KMS-11 (cell line): ENCODE measurements at regions not wholly inside any gene's neighbourhood (a gene's known extent, or its start where the extent isn't known, plus 50 kb on each side); places are given as distances from the start of the nearest gene placed in this dataset.

ENCODE experiments used
- H2AFZ ChIP-seq: fragments of 200-600 bp; sonication (generic); 2 replicates; pipeline ENCODE4 v1.6.1; 2016; ENCODE audit warnings: antibody characterized with exemption, mixed run types, low read depth
- H3K27ac ChIP-seq: fragments of 200-600 bp; sonication (generic); 2 replicates; pipeline ENCODE4 v1.6.1; 2016; ENCODE audit warnings: mild to moderate bottlenecking, mixed run types
- H3K27me3 ChIP-seq: fragments of 200-600 bp; sonication (generic); 2 replicates; pipeline ENCODE4 v1.6.1; 2017; ENCODE audit warnings: mild to moderate bottlenecking, low read depth, mixed run types, moderate library complexity; ENCODE audit not compliant: insufficient read depth
- H3K36me3 ChIP-seq: fragments of 200-600 bp; sonication (generic); 2 replicates; pipeline ENCODE4 v1.6.1; 2017; ENCODE audit warnings: mild to moderate bottlenecking, mixed run types; ENCODE audit not compliant: insufficient read depth
- H3K4me1 ChIP-seq: fragments of 200-600 bp; sonication (generic); 2 replicates; pipeline ENCODE4 v1.6.1; 2016; ENCODE audit warnings: mild to moderate bottlenecking, low read depth, mixed run types; ENCODE audit not compliant: poor library complexity, severe bottlenecking
- H3K4me2 ChIP-seq: fragments of 200-600 bp; sonication (generic); 2 replicates; pipeline ENCODE4 v1.7.0; 2016; ENCODE audit warnings: mild to moderate bottlenecking, mixed run types
- H3K4me3 ChIP-seq: fragments of 200-600 bp; sonication (generic); IDR thresholded peaks from 2 replicates; pipeline ENCODE4 v1.6.1; 2017; ENCODE audit warnings: low read depth, low read length, mixed read lengths; ENCODE audit not compliant: insufficient read depth
- H3K79me2 ChIP-seq: fragments of 200-600 bp; sonication (generic); 2 replicates; pipeline ENCODE4 v1.6.1; 2016; ENCODE audit warnings: low read depth, mixed run types; ENCODE audit not compliant: insufficient read depth
- H3K9ac ChIP-seq: fragments of 200-600 bp; sonication (generic); 2 replicates; pipeline ENCODE4 v1.6.1; 2016; ENCODE audit warnings: mild to moderate bottlenecking, mixed run types
- H4K20me1 ChIP-seq: fragments of 200-600 bp; sonication (generic); 2 replicates; pipeline ENCODE4 v1.6.1; 2016; ENCODE audit warnings: mild to moderate bottlenecking, mixed run types; ENCODE audit not compliant: insufficient read depth
- CTCF ChIP-seq: fragments of 200-600 bp; sonication (generic); conservative IDR thresholded peaks from 2 replicates; pipeline ENCODE4 v1.6.1; 2017; ENCODE audit warnings: low read depth, mild to moderate bottlenecking, antibody characterized with exemption, low read length, moderate library complexity, mixed read lengths

- Histone ChIP-seq H3K36me3 (no peaks in the 10 kb centered on the region; the same call in 1 of the 2 replicates), H3K27ac (no peak overlapping the region), H3K9ac (no peak overlapping the region), H3K4me3 (no peak overlapping the region), H3K4me2 (no peak overlapping the region), H4K20me1 (no peaks in the 10 kb centered on the region), H2AFZ (no peak overlapping the region), H3K79me2 (no peaks in the 10 kb centered on the region), H3K4me1 (peaks cover 19% of the 10 kb centered on the region), H3K27me3 (no peaks in the 10 kb centered on the region)
- TF ChIP-seq CTCF, result no peak
Measured at GRCh38 chr7:52700349-52700748, 335.1 kb upstream of the POM121L12 start.

GRCh38 chr7:52695973-52696595, 339.3 kb upstream of the POM121L12 start:
- H3K9ac ChIP-seq, result no peak overlapping the region
- no peaks in the 10 kb centered on the region for H3K36me3 ChIP-seq
- no peak overlapping the region for H3K4me2 ChIP-seq
- no peaks in the 10 kb centered on the region for H3K79me2 ChIP-seq
- H3K27ac ChIP-seq, result no peak overlapping the region
- no peak overlapping the region for H2AFZ ChIP-seq
- no peak for TF ChIP-seq CTCF
- H4K20me1 ChIP-seq, result no peaks in the 10 kb centered on the region
- peaks cover 12% of the 10 kb centered on the region for H3K4me1 ChIP-seq
- H3K27me3 ChIP-seq, result no peaks in the 10 kb centered on the region
- no peak overlapping the region for H3K4me3 ChIP-seq

DNA sequence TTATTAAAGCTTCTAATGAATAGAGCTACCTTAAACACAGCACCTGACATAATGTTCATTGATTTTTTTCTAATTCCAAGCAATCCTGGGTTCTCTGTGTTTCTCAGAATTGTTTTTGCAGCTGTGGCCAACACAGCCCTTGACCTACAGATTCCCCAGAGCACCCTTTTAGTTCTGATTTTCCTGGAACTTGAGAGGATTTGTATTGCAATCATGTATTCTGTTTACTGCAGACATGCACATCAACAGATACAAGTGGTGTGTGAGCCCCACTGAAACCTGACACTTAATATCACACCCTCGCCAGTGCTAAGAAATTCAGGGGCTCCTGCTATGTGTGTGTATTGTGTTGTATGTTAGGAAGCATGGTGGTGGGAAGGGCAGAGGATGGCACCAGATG, 344.2 kb upstream of the POM121L12 start:
- no peaks in the 10 kb centered on the region for H4K20me1 ChIP-seq
- H3K27me3 ChIP-seq, result no peaks in the 10 kb centered on the region
- H3K79me2 ChIP-seq, result no peaks in the 10 kb centered on the region
- no peaks in the 10 kb centered on the region; the same call in 1 of the 2 replicates for H3K36me3 ChIP-seq
- H2AFZ ChIP-seq, result no peak overlapping the region
- no peak overlapping the region for H3K4me2 ChIP-seq
- no peak for TF ChIP-seq CTCF
- H3K27ac ChIP-seq, result no peak overlapping the region
- H3K4me3 ChIP-seq, result no peak overlapping the region
- H3K9ac ChIP-seq, result no peak overlapping the region
- H3K4me1 ChIP-seq, result peaks cover 11% of the 10 kb centered on the region

DNA sequence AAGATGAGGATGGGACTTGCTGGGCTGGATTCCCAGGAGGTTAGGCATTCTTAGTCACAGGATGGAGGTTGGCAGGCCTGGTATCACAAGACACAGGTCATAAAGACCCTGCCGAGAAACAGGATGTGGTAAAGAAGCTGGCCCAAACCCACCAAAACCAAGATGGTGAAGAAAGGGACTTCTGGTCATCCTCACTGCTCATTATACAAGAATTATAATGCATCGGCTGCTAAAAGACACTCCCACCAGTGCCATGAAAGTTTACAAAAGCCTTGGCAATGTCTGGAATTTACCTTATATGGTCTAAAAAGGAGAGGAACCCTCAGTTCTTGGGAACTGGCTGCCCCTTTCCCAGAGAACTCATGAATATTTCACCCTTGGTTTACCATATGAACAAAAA, 345.5 kb upstream of the POM121L12 start:
- TF ChIP-seq CTCF, result no peak
- Histone ChIP-seq H3K4me2 (no peak overlapping the region), H3K27me3 (no peaks in the 10 kb centered on the region)

More for the DNA sequence above, 345.5 kb upstream of the POM121L12 start:
- H3K36me3 ChIP-seq, result no peaks in the 10 kb centered on the region; the same call in 1 of the 2 replicates
- H3K4me3 ChIP-seq, result no peak overlapping the region
- H2AFZ ChIP-seq, result peak overlapping the region; percentile 6; the same call in 1 of the 2 replicates
- H3K4me1 ChIP-seq, result no peaks in the 10 kb centered on the region
- H3K9ac ChIP-seq, result no peak overlapping the region
- H3K27ac ChIP-seq, result no peak overlapping the region
- H3K79me2 ChIP-seq, result no peaks in the 10 kb centered on the region
- H4K20me1 ChIP-seq, result no peaks in the 10 kb centered on the region
